DMS153 treated with DMSO at 0.1 percent for 48 hours (cell line): ENCODE measurements at regions not wholly inside any gene's neighbourhood (a gene's known extent, or its start where the extent isn't known, plus 50 kb on each side); places are given as distances from the start of the nearest gene placed in this dataset.
"Not testable (repeated sequence)": the region's sequence is repeated elsewhere in the genome, so short reads cannot be mapped to it uniquely, and the experiment has no call there.

Experiments used
- DNase-seq: peaks from one replicate; lab custom pipeline; 2025; ENCODE audit not compliant: unreplicated experiment; lab: John Stamatoyannopoulos, UW

DNA sequence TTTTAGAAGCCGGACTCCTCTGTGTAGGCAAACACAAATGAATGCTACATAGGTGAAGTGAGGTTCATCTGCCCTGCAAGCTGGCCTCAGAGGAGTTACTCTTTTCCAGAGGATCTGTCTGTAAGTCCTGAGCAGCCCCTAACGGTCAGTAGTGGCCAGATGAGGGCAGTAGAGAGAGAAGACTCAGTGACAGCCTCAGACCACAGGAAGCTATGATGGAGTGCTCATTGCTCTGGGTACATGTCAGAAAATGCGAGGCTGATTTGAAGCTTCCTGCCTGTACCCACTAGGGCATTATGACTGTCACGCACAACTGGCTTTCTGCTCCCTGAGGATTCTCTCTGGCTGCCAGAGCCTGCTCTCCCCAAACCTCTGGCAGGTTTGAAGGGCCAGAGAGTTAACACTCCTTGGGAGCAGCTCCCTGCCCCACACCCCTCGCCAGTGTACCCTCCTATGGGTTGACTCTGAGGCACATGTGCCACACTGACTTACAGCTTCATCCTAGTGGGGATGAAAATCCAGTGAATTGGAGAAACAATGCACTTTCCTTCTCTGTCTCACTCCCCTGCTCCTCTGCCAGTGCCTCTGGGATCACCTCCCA, 141.5 kb downstream of the GABRG2 start:
- DNase-seq = no peak

DNA sequence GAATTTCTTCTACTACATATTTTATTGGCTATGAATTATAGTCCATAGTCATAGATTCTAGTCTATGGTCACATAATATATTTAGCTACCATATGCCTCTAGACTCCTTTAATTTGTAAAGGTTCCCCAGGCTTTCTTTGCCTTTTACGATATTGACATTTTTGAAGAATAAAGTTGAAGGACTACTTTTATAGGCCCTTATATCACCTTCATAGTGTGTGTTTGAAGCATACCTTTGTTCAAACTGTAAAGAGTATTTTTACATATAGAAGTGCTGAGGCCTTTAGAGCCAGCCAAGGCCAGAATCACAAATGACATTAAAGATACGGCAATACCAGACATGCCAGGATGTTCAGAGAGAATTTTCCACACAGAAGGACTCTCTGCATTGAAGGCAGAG, 147.0 kb downstream of the GABRG2 start:
- DNase-seq = no peak

DNA sequence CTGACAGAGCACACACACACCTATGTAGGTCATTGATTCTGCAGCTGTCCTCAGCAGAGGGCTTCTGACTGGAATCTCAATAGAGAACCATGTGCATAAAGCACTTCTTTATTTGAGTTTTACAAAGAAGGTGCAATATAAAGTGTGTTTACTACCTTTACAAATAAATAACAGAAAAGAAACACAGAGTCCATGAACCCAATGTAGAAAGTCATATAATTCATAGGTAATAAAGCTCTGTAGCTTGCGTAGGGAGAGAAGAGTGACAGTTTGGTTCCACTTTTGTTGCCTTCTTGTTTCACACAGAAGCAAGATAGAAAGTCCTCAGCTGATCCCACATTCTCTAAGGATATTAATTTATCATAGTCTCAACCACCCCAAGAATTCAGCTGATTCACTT, 149.5 kb downstream of the GABRG2 start:
- no peak for DNase-seq

DNA sequence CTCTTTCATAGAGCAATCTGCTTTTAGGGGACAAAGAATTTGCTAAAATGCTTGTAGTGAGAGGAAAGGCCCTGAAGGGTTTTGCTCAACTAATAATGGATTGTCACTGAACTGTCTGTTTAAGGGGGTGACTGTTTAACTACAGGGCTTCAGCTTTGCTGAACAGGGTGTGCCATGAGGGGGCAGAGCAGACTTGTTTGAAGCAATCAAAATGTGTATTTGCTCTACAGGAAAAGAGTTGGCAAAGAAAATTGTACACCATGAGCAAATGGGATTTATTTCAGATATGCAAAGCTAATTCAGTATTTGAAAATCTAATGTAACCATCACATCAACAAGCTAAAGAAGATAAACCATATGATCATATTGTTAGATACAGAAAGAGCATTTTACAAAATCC, 154.3 kb downstream of the GABRG2 start:
- no peak for DNase-seq

DNA sequence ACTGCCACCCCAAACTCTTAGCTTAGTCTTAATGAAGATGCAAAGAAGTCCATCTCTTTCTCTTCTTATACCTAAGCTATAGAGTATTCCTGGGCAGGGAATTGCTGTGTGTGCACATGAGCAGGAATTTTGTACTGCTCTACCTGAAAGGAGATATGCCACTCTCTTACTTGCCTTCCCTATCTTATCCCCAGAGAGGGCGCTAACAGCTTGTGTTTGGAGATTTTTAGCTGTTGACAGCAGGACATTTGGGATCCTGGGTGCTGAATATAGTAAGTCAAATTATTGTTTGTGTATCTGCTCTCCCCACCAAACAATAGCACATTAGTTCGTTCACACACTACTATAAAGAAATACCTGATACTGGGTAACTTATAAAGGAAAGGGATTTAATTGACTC, 159.5 kb downstream of the GABRG2 start:
- DNase-seq = no peak

DNA sequence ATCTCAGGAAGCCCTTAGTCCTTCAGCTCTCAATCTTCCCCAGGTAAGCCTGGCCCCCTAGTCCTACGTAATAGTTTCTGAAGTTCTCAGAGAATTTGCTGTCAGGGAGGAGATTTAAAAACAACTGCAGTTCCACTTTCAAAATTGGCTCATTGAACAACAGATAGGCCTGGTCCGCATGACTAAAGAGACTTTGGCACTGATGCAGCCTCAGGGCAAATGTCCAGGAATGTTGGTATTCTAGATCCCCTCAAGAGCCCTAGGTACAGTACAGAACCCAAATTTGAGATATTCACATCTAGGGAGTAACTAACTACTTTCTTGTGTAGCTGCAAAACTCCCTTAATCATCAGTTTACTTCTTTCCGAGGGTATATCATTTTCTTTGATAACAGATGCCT, 162.8 kb downstream of the GABRG2 start:
- DNase-seq = no peak

DNA sequence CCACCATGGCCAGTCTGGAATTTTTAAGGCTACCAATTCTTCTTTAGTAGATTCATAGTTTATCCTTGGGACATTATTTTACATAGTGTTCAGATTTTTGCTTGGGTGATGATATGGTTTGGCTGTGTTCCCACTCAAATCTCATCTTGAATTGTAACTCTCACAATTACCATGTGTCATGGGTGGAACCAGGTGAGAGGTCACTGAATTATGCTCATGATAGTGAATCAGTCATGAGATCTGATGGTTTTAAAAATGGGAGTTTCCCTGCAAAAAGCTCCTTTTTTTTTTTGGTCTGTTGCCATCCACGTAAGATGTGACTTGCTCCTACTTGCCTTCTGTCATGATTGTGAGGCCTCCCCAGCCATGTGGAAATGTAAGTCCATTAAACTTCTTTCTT, 163.9 kb downstream of the GABRG2 start:
- no peak for DNase-seq

DNA sequence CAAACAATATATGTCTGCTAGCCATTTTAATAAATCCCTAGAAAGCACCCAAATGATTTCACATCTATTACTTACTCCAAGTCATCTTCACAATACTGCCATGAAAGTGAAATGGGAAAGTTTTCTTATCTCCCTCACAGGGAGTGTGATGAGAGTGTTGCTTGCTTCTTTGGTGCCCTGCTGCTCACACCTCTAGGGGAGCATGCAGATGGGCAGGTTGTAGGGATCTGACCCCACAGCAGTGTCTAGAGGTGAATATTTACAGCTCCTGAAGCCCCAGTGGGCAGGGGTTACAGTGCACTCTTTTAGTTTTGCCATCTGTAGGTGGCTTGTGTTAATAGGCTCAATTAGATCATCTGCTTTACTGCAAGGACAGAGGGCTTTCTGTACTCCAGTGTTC, 173.2 kb downstream of the GABRG2 start:
- DNase-seq = no peak

DNA sequence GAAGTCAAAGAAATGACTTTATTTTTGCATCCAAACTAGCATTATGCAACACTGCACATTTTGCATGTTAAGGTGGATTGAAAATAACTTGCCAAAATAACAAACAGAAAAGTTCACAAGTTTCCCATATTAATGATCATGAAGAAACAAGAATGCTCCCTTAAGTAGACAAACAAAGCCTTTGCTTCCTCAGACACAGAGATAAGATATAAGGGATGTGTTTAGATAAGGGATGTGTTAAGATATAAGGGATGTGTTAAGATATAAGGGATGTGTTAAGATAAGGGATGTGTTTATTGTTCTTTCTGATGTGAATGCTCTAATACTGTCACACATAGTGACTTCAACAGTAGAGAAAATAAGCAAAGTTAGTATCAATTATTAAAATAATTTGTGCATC, 174.8 kb downstream of the GABRG2 start:
- no peak for DNase-seq

DNA sequence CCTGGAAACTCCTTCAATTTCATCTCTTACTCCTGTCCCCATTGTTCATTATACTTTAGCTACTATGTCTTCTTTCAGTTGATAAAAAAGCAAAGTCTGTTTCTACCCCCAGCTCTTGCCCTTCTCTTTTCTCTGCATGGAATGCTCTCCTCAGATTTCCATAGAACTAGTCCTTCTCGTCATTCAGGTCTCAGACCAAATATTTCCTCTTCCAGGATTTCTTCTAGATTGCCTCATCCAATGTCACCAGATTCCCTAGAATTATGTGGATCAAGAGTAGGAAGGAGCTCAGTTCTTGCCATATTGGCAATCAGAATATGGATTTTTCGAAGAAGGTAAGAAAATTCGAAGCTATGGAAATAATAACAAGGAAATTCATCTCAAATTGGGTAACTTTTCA, 176.1 kb downstream of the GABRG2 start:
- no peak for DNase-seq

DNA sequence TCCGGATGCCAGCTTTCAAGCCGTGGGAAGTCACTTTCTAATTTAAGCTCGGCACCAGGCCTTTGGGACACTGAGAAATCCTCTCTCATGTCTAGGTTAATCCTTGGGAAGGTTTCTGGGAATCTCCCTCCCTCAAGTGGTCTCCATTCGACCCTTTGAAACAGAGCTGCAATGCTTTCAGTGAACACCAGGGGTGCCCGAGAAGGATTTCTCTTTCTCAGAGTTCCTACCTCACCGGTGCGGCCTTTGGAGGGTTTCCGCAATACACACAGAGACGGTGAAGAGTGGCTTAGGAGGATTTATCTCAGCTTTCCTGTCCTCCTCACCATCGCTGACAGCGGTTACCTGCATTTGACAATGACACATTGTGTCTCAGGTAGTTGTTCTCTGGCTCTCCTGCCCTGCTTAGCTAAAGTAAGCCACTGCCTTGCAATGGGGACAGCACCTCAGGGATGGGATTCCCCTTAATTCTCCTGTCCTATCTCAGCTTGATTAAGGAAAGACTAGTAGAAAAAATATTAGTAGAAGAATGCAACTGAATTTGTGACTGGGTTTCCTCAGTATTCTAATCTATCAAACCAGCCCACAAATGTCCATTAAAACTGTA, 180.6 kb downstream of the GABRG2 start:
- DNase-seq = no peak

DNA sequence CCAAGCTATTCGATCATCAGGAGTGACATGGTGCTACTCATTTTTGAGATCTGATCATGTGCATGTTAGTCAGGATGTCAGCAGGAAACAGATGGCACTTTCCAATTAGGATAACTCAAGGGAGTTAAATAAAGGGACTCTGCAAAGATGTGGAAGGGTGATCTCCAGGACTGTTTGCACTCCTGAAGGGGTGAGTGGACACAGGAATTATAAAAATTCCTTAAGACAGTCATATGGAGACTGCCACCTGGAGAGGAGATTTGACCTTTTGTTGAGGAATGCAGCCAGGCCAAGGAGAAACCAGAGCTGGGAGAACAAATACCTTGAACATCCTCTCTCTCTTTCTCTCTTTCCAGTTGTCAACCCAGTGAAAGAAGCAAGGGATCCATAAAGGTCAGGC, 189.1 kb downstream of the GABRG2 start:
- DNase-seq = no peak

DNA sequence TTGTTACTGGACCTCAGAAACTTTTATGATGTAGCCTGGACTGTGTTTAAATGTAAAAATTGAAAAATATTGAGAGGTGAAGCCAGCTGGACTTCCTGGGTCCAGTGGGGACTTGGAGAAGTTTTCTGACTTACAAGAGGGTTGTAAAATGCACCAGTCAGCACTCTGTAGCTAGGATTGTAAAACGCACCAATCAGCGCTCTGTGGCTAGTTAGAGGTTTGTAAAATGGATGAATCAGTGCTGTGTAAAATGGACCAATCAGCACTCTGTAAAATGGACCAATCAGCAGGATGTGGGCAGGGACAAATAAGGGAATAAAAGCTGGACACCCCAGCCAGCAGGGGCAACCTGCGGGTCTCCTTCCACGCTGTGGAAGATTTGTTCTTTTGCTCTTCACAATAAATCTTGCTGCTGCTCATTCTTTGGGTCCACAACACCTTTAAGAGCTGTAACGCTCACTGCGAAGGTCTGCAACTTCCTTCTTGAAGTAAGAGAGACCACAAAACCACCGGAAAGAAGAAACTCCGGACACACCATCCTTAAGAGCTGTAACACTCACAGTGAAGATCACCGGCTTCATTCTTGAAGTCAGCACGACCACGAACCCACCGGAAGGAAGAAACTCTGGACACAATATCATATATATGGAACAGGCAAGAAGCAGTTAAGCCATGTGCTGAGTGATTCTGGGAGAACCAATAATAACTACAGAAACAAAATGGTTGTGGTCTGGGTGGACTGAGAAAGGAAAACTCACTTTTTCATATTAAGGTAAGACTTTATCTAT, 201.3 kb downstream of the GABRG2 start:
- DNase-seq = no peak

DNA sequence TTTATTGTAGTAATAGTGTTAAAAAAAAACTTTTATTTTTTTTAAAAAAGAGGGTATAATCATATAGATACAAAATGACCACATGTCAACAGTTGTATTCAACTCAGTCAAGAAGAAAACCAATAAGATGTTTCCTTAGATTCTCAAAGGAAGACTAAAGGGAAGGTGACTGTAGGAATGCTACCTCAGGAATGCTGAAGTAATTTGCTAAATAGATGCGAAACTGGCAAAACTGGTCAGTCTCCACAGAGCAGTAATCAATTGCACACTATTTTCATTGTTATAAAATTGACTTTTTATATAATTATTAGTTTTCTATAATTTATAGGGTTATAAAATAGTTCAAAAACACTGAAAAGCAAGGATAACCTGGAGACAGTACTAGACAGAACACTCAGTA, 204.8 kb downstream of the GABRG2 start:
- no peak for DNase-seq

DNA sequence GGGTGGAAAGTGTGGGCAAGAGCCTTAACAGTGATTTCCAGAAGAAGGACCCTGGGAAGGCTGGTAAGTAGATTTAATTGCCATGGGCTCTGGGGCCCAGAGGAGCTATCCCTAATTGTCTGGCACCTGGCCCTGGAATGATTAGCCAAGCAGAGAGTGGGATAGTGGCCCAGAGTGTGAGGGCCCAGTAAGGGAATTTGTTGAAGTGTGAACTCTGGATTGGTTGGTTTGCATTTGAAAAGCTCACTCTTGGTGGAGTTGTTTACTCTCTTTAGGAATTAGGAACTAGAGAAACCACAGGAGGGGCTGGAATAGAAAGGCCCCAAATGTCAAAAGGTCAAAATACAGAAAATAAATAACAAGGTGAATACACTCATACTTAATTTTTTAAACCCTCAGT, 207.1 kb downstream of the GABRG2 start:
- no peak for DNase-seq

DNA sequence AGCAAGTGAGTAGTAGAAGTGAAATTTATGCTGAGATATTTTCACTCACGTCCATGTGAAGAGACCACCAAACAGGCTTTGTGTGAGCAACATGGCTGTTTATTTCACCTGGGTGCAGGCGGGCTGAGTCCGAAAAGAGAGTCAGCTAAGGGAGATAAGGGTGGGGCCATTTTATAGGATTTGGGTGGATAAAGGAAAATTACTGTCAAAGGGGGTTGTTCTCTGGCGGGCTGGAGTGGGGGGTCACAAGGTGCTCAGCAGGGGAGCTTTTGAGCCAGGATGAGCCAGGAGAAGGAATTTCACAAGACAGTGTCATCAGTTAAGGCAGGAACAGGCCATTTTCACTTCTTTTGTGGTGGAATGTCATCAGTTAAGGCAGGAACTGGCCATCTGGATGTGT, 207.8 kb downstream of the GABRG2 start:
- not testable (repeated sequence) for DNase-seq

DNA sequence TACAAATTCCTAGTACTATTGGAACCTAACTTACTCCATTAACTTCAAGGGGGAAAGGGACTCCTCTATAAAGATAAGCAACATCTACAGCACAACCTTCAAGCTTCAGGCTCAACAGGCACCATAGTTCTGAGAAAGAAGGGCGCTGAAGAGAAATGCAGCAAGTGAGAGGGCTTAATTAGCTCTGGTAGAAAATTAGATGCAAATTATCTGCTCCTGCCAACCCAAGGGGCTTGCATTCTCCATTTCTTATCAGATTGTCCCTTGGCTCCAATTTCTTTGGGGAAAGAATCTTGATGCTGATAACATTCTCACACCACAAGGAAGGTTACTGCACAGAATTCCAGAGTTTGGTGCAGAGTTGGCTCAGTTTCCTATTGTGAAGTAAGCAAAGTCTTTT, 214.6 kb downstream of the GABRG2 start:
- DNase-seq = no peak

DNA sequence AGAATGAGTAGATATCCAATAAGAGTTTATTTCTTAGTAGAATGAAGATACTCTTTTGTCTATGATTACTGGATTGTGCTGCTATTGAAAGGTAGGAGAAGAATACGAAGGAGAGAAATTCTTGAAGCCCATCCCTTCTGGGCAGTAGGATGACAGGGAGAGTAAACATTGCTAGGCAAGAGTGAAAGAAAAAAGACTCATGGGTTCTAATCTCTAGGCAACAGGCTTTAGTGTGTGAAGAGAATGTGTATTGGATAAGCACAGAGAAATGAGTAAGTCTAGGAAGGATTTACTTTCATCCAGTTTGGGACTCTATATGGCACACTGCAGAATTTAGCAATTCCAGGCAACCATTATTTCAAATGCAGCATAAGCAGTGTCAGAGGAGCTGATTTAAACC, 216.0 kb downstream of the GABRG2 start:
- no peak for DNase-seq

DNA sequence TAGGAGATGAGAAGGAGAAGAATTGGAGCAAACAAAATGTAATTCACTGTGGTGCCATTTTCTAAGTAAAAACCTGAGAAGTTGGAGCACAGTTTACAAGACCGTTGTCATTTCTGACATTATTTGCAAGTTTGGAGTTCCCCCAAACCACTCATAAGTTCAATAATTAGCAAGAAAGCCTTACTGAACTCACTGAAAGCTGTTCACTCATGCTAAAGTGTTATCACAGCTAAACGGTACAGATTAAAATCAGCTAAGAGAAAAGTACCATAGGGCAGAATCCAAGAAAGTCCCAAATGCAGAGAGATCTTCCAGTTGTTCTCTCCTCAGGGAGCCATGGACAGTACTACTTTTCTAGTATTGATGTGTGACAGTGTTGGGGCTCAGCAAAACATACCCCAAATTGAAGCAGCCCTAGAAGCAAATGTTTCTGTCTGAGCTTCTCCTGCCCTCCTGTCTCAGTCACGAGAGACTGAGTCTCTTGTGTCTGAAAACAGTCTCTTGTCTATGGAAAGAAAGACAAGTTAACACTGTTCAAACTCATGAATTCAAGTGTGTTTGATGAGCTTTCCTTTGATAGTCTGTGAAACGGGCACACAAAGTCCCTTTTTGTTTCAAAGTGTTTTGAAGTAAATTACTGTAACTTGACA, 221.2 kb downstream of the GABRG2 start:
- DNase-seq = no peak

DNA sequence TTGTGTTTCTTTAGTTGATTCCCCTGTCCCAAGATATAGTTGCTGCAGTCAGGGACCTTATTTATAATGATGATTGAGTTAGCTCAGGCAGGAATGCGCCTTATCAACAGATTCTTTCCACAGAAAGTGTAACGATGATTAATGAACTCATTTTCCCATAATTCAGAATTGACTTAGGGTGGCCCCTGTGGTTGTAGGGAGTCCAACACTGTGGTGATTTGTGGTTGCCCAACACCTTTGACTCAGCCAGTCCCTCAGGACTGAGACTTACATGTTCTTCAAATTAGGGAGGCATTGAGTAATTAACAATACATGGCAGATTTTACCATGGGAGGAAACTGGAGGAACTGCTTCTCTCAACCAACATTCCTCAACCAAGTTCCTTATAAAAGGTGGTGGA, 221.9 kb downstream of the GABRG2 start:
- DNase-seq = no peak

DNA sequence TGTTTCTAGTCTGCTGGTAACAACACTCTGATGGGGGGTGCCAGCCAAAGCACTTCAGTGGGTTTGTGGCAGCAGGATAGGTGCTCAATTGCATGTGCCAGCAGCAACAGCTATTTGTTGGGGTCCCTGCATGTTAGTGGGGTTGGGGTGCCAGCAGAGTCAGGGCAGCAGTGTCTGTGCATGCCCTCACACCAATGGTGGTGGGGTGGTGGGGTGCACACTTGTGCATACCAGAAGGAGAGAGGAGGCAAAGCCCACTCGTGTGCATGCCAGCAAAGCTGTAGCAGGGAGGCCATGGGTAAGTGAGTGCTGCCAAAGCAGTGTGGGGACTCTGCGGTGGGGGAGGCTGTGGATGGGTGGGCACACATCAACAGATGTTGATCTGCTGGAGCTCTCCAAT, 232.2 kb downstream of the GABRG2 start:
- no peak for DNase-seq

DNA sequence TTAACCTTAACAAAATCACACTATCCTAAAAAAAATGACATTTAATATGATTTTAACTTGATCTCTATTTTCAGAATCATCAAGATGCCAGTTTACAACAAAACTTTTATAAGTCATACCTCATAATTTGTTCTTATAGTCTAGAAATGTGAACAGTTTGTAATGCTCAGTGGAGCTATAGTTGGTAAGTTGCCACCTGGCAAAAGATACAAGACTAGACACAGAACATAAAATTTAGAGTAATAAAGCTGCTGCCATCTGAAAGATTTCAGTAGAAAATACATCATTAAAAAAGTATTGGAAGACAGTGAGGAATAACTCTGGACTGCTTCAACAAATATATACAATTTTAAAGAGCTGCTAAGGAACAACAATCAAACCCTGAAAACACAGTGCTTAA, 233.8 kb downstream of the GABRG2 start:
- no peak for DNase-seq
